Glutamatergic neuron (in vitro differentiated cells): ENCODE measurements at regions not wholly inside any gene's neighbourhood (a gene's known extent, or its start where the extent isn't known, plus 50 kb on each side); places are given as distances from the start of the nearest gene placed in this dataset.

Experiments used
- DNase-seq: peaks from one replicate; pipeline ENCODE4 v3.0.0; 2022
- H3K27ac Mint-ChIP-seq: one replicate; pipeline ENCODE4 v1.8.0; 2020; ENCODE audit warnings: mild to moderate bottlenecking, mixed read lengths, inconsistent platforms; ENCODE audit not compliant: unreplicated experiment
- H3K27me3 Mint-ChIP-seq: one replicate; pipeline ENCODE4 v1.8.0; 2020; ENCODE audit warnings: mild to moderate bottlenecking, moderate library complexity, mixed read lengths, inconsistent platforms; ENCODE audit not compliant: unreplicated experiment
- H3K36me3 Mint-ChIP-seq: one replicate; pipeline ENCODE4 v1.8.0; 2020; ENCODE audit warnings: mild to moderate bottlenecking, mixed read lengths, inconsistent platforms; ENCODE audit not compliant: unreplicated experiment
- H3K4me1 Mint-ChIP-seq: one replicate; pipeline ENCODE4 v1.8.0; 2020; ENCODE audit warnings: mild to moderate bottlenecking, low read depth, mixed read lengths, inconsistent platforms; ENCODE audit not compliant: unreplicated experiment
- H3K4me3 Mint-ChIP-seq: one replicate; pipeline ENCODE4 v1.8.0; 2020; ENCODE audit warnings: mild to moderate bottlenecking, mixed read lengths, inconsistent platforms; ENCODE audit not compliant: unreplicated experiment
- H3K9me3 Mint-ChIP-seq: one replicate; pipeline ENCODE4 v1.8.0; 2020; ENCODE audit warnings: mild to moderate bottlenecking, moderate library complexity, mixed read lengths, inconsistent platforms; ENCODE audit not compliant: unreplicated experiment
- TF ChIP-seq, protein P1 (sequence below): fragments of 200-600 bp; sonication (generic); IDR thresholded peaks from one replicate; pipeline ENCODE4 v1.5.0; 2021; ENCODE audit not compliant: partially characterized antibody, unreplicated experiment

- DNase-seq = no peak
- H3K27ac Mint-ChIP-seq = no peak overlapping the region
- TF ChIP-seq, protein P1, sequence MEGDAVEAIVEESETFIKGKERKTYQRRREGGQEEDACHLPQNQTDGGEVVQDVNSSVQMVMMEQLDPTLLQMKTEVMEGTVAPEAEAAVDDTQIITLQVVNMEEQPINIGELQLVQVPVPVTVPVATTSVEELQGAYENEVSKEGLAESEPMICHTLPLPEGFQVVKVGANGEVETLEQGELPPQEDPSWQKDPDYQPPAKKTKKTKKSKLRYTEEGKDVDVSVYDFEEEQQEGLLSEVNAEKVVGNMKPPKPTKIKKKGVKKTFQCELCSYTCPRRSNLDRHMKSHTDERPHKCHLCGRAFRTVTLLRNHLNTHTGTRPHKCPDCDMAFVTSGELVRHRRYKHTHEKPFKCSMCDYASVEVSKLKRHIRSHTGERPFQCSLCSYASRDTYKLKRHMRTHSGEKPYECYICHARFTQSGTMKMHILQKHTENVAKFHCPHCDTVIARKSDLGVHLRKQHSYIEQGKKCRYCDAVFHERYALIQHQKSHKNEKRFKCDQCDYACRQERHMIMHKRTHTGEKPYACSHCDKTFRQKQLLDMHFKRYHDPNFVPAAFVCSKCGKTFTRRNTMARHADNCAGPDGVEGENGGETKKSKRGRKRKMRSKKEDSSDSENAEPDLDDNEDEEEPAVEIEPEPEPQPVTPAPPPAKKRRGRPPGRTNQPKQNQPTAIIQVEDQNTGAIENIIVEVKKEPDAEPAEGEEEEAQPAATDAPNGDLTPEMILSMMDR = no peak
- peaks cover 1% of the 10 kb centered on the region for H3K4me1 Mint-ChIP-seq
- no peak overlapping the region for H3K4me3 Mint-ChIP-seq
- H3K9me3 Mint-ChIP-seq = no peaks in the 10 kb centered on the region
- H3K36me3 Mint-ChIP-seq = peaks cover 3% of the 10 kb centered on the region
- no peaks in the 10 kb centered on the region for H3K27me3 Mint-ChIP-seq
Measured at GRCh38 chr6:1076531-1077459, 235.1 kb upstream of the FOXQ1 start.

GRCh38 chr6:1075880-1076279, 236.0 kb upstream of the FOXQ1 start:
- Mint-ChIP-seq H3K27me3 (no peaks in the 10 kb centered on the region), H3K9me3 (no peaks in the 10 kb centered on the region), H3K36me3 (peaks cover 3% of the 10 kb centered on the region), H3K4me1 (peaks cover 1% of the 10 kb centered on the region), H3K4me3 (no peak overlapping the region), H3K27ac (no peak overlapping the region)
- TF ChIP-seq, protein P1 = no peak
- DNase-seq = no peak

GRCh38 chr6:1075444-1075843, 236.5 kb upstream of the FOXQ1 start:
- Mint-ChIP-seq H3K4me1 (peaks cover 1% of the 10 kb centered on the region), H3K27me3 (no peaks in the 10 kb centered on the region), H3K36me3 (peaks cover 3% of the 10 kb centered on the region), H3K4me3 (no peak overlapping the region), H3K9me3 (no peaks in the 10 kb centered on the region), H3K27ac (no peak overlapping the region)
- no peak for DNase-seq
- TF ChIP-seq, protein P1 = no peak

- H3K36me3 Mint-ChIP-seq = no peaks in the 10 kb centered on the region
- H3K4me3 Mint-ChIP-seq = no peak overlapping the region
- no peaks in the 10 kb centered on the region for H3K27me3 Mint-ChIP-seq
- TF ChIP-seq, protein P1 = no peak
- no peaks in the 10 kb centered on the region for H3K9me3 Mint-ChIP-seq
- H3K27ac Mint-ChIP-seq = no peak overlapping the region
- no peak for DNase-seq
- no peaks in the 10 kb centered on the region for H3K4me1 Mint-ChIP-seq
Measured at GRCh38 chr6:1070085-1070521, 241.8 kb upstream of the FOXQ1 start.

GRCh38 chr6:1068905-1069304, 243.0 kb upstream of the FOXQ1 start:
- no peak for DNase-seq
- H3K4me3 Mint-ChIP-seq = no peak overlapping the region
- H3K27ac Mint-ChIP-seq = no peak overlapping the region
- no peaks in the 10 kb centered on the region for H3K36me3 Mint-ChIP-seq
- no peaks in the 10 kb centered on the region for H3K27me3 Mint-ChIP-seq
- TF ChIP-seq, protein P1 = no peak
- H3K4me1 Mint-ChIP-seq = no peaks in the 10 kb centered on the region
- no peaks in the 10 kb centered on the region for H3K9me3 Mint-ChIP-seq
